Uterus (tissue), 3 donors: ENCODE measurements at regions not wholly inside any gene's neighbourhood (a gene's known extent, or its start where the extent isn't known, plus 50 kb on each side); places are given as distances from the start of the nearest gene placed in this dataset.

Experiments used
- DNase-seq, 2 donors: peaks; one replicate each; pipeline ENCODE4 v3.0.0-alpha.2; 2019 to 2020
- H3K27ac ChIP-seq, 2 donors: fragments of 200-600 bp; sonication (generic); 1 replicate in 1 of 2; 2 replicates in 1 of 2; pipeline ENCODE4 v1.5.1; 2016 to 2018
- H3K27me3 ChIP-seq, 2 donors: fragments of 200-600 bp; sonication (generic); one replicate each; pipeline ENCODE4 v1.5.1; 2018 to 2019; ENCODE audit warnings: control low read depth in 1 of 2
- H3K36me3 ChIP-seq, 2 donors: fragments of 200-600 bp; sonication (generic); one replicate each; pipeline ENCODE4 v1.5.1; 2019; ENCODE audit warnings: control low read depth in 1 of 2
- H3K4me1 ChIP-seq, 2 donors: fragments of 200-600 bp; sonication (generic); one replicate each; pipeline ENCODE4 v1.5.1; 2018 to 2019; ENCODE audit warnings: control low read depth in 1 of 2
- H3K4me3 ChIP-seq, 2 donors: fragments of 200-600 bp; sonication (generic); 1 replicate in 1 of 2; 2 replicates in 1 of 2; pipeline ENCODE4 v1.5.1; 2018 to 2019; ENCODE audit warnings: mild to moderate bottlenecking in 1 of 2
- H3K9me3 ChIP-seq, 2 donors: fragments of 200-600 bp; sonication (generic); one replicate each; pipeline ENCODE4 v1.5.1; 2019; ENCODE audit warnings: control low read depth in 1 of 2
- POLR2A ChIP-seq, 2 donors: fragments of 450-650 bp; IDR thresholded peaks; one replicate each; pipeline ENCODE4 v1.6.1; 2016; ENCODE audit warnings: antibody characterized with exemption in 2 of 2, mild to moderate bottlenecking in 1 of 2, moderate library complexity in 1 of 2
- intact Hi-C: fragments of 100-400 bp; cut with DNase I; formaldehyde crosslinking; loops from one replicate; pipeline ENCODE4 v1.15.1; 2023; ENCODE audit warnings: low total_unique reads
- TF ChIP-seq, protein P1 (sequence below), 4 experiments: fragments of 200-600 bp in 2 of 4; fragments of 450-650 bp in 2 of 4; sonication (generic) in 2 of 4; IDR thresholded peaks; one replicate each; pipeline ENCODE4 v1.5.1; 2016 to 2019; ENCODE audit warnings: antibody characterized with exemption in 4 of 4, mild to moderate bottlenecking in 2 of 4, moderate library complexity in 1 of 4
- donor health status: DM: yes; HTN: yes; CAD: no.

DNA sequence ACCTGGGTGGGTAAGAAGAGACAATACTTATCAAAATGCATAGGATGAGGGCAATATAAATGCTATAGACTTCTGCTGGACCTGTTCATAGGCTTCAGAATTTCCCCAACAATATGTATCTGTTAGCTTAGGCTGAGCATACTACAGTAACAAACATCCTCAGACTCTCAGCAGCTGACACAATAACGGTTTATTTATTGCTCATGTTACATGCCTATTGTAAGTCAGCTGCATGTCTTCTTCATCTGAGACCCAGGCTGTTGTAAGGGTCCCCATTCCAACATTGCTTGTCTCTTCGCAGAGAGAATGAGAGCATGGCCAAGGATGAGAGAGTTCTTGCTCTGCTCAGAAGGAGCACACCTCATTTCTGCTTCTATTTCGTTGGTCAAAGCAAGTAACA lies 150.7 kb downstream of the TMEM200C start:
- Histone ChIP-seq H3K27me3 (no peaks in the 10 kb centered on the region), H3K4me1 (no peaks in the 10 kb centered on the region), H3K27ac (no peak overlapping the region), H3K36me3 (no peaks in the 10 kb centered on the region), H3K4me3 (no peak overlapping the region), H3K9me3 (no peaks in the 10 kb centered on the region)
- intact Hi-C loops: no loop called here
- no peak for TF ChIP-seq POLR2A (IDR thresholded peaks at IDR 0.05)
- TF ChIP-seq, protein P1, sequence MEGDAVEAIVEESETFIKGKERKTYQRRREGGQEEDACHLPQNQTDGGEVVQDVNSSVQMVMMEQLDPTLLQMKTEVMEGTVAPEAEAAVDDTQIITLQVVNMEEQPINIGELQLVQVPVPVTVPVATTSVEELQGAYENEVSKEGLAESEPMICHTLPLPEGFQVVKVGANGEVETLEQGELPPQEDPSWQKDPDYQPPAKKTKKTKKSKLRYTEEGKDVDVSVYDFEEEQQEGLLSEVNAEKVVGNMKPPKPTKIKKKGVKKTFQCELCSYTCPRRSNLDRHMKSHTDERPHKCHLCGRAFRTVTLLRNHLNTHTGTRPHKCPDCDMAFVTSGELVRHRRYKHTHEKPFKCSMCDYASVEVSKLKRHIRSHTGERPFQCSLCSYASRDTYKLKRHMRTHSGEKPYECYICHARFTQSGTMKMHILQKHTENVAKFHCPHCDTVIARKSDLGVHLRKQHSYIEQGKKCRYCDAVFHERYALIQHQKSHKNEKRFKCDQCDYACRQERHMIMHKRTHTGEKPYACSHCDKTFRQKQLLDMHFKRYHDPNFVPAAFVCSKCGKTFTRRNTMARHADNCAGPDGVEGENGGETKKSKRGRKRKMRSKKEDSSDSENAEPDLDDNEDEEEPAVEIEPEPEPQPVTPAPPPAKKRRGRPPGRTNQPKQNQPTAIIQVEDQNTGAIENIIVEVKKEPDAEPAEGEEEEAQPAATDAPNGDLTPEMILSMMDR (IDR thresholded peaks at IDR 0.05): no peak
- no peak for DNase-seq

DNA sequence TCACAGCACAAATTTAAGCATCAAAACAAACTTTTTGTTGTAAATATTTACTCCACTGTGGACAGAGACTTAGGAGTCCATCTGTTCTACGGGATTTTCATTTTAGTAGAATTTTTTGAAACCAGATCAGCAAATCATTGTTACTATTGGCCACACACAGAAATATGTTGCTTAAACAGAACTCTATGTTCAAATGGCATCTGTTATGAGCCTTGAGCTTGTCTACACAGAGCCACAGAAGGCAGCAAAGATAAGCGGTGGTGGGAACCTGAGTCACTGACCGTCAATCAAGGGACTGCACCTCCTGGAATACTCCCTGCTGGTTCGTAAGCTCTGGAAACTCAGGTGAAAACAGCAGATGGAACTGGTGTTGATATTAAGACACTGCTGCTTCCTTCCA lies 156.8 kb downstream of the TMEM200C start:
- intact Hi-C loops: no loop called here
- Histone ChIP-seq H3K27ac (no peak overlapping the region), H3K4me3 (no peak overlapping the region), H3K4me1 (no peaks in the 10 kb centered on the region), H3K36me3 (no peaks in the 10 kb centered on the region), H3K9me3 (no peaks in the 10 kb centered on the region), H3K27me3 (no peaks in the 10 kb centered on the region)
- DNase-seq: no peak
- TF ChIP-seq POLR2A (IDR thresholded peaks at IDR 0.05): no peak
- TF ChIP-seq, protein P1 (IDR thresholded peaks at IDR 0.05): no peak

DNA sequence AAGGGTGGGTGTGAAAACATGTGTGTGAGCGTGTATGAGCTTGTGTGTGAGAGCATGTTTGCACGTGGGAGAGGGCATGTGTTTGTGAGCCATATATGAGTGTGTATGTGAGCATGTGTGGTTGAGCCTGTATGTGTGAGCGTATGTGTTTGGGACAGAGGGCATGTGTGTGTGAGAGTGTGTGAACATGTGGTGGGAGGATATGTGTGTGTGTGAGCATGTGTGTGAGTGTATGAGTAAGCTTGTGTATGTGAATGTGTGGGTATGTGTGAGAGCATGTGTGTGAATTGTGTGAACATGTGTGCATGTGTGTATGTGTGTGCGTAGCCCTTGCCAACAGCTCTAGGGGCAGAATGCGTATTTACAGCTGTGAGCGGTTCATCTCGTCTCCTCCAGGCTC lies 163.0 kb downstream of the TMEM200C start:
- no peaks in the 10 kb centered on the region for H3K9me3 ChIP-seq
- no peaks in the 10 kb centered on the region for H3K27me3 ChIP-seq
- no peaks in the 10 kb centered on the region for H3K36me3 ChIP-seq
- no peak overlapping the region for H3K4me3 ChIP-seq
- no peak for TF ChIP-seq POLR2A (IDR thresholded peaks at IDR 0.05)
- TF ChIP-seq, protein P1 (IDR thresholded peaks at IDR 0.05): no peak
- H3K4me1 ChIP-seq: no peaks in the 10 kb centered on the region
- no peak overlapping the region for H3K27ac ChIP-seq
- no peak for DNase-seq
- intact Hi-C loops: no loop called here

DNA sequence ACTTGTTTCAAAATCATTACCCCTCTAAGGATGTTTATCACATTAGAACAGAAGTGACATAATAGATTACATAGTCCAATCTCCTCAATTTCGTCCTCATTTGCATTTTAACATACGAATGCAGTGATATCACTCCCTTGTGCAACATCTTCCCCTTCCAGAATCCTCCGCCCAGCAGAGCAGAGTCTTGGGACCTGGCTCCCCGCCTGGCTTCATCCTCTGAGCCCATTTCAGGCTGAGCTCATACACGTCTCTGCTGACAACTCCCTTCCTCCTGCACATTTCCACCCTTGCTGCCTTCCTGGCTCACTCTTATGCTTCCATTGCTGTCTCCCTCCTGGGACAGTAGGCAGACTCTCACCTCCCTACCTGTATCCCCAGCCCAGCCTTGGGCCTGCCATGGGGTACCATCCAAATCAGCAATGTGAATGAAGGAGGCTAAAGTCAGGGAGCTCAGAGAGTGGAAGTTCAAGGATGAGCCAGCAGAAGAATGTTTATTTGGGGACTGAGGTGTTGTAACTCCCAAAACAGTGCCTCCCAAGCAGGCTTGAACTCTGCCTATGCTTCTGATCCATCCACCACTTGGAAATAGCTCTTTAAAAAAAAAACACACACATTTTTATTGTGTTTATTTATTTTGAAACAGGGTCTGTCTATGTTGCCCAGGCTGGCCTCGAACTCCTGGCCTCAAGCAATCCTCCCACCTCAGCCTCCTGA lies 165.2 kb downstream of the TMEM200C start:
- intact Hi-C loops: no loop called here
- no peaks in the 10 kb centered on the region for H3K4me1 ChIP-seq
- no peak for DNase-seq

DNA sequence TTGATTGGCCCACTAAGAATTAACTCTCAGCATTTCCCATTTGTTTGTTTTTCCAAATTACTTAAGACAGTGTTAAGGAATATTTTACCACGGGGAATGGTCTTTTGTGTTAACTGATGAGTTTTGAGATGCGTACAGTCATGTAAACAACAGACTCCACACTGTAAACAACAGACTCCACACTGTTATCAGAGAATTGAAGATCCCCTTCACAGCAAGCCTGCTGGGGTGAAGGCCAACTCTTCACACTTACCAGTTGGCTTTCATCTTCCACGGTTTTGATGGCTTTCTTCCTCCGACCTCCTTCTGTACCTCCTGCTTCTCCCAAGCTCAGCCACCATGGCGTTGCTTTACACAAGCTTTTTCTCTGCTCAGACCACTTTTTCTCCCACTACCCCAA lies 166.8 kb downstream of the TMEM200C start:
- intact Hi-C loops: no loop called here
- no peak for DNase-seq
- no peaks in the 10 kb centered on the region for H3K27me3 ChIP-seq
- TF ChIP-seq, protein P1 (IDR thresholded peaks at IDR 0.05): no peak
- no peak for TF ChIP-seq POLR2A (IDR thresholded peaks at IDR 0.05)
- H3K27ac ChIP-seq: no peak overlapping the region
- no peaks in the 10 kb centered on the region for H3K4me1 ChIP-seq
- no peaks in the 10 kb centered on the region for H3K9me3 ChIP-seq
- no peaks in the 10 kb centered on the region for H3K36me3 ChIP-seq
- no peak overlapping the region for H3K4me3 ChIP-seq

More for the DNA sequence above, 165.2 kb downstream of the TMEM200C start:
- no peak overlapping the region for H3K4me3 ChIP-seq
- H3K27ac ChIP-seq: no peak overlapping the region
- TF ChIP-seq POLR2A (IDR thresholded peaks at IDR 0.05): no peak
- H3K27me3 ChIP-seq: no peaks in the 10 kb centered on the region
- no peaks in the 10 kb centered on the region for H3K9me3 ChIP-seq
- H3K36me3 ChIP-seq: no peaks in the 10 kb centered on the region

DNA sequence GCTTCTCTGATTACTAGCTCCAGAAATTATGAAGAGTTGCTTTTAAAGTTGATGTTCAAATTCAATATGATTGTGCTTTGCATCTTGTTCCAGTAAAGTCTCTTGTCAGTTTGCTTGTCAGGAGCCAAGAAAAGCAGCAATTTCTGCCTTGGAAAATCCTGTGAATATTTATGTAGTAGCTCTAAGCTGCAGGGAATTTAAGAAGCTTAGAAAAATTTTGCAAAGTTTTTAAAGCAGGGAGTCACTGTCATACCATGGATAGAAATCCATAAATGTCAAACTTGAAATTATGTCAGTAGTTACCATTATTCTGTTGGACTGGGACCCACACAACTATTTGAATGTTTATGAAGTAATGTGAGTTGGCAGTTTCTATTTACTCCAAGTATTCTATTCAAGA lies 169.3 kb downstream of the TMEM200C start:
- TF ChIP-seq, protein P1 (IDR thresholded peaks at IDR 0.05): no peak
- no peak for TF ChIP-seq POLR2A (IDR thresholded peaks at IDR 0.05)
- Histone ChIP-seq H3K36me3 (no peaks in the 10 kb centered on the region), H3K27ac (no peak overlapping the region), H3K4me3 (no peak overlapping the region), H3K9me3 (no peaks in the 10 kb centered on the region), H3K4me1 (no peaks in the 10 kb centered on the region), H3K27me3 (no peaks in the 10 kb centered on the region)
- intact Hi-C loops: no loop called here
- no peak for DNase-seq
